ENCODE measurements at regions not wholly inside any gene's neighbourhood (a gene's known extent, or its start where the extent isn't known, plus 50 kb on each side); places are given as distances from the start of the nearest gene placed in this dataset.

DNA sequence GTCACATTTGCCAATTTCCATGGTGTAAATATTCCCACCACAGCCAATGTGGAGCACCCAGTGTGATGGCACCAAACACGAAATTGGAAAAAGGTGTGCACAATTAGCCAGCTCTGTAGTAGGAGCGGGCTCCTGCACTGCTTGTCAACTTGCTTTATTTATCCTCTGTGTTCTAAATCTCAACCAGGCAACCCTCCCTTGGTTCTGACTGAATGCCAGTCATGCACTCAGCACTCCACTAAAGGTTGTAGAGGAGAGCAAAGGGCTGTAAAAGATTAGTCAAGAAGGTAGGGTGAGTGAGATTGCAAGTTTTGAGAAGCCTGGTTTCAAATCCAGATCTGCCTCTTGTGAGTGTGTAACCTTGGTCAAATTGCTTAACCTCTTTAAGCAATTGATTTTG is 71.5 kb upstream of the EGR2 start:
- in situ Hi-C loops (cut with MboI; ENCODE audit: low sequenced_read_pairs), result no loop called here

DNA sequence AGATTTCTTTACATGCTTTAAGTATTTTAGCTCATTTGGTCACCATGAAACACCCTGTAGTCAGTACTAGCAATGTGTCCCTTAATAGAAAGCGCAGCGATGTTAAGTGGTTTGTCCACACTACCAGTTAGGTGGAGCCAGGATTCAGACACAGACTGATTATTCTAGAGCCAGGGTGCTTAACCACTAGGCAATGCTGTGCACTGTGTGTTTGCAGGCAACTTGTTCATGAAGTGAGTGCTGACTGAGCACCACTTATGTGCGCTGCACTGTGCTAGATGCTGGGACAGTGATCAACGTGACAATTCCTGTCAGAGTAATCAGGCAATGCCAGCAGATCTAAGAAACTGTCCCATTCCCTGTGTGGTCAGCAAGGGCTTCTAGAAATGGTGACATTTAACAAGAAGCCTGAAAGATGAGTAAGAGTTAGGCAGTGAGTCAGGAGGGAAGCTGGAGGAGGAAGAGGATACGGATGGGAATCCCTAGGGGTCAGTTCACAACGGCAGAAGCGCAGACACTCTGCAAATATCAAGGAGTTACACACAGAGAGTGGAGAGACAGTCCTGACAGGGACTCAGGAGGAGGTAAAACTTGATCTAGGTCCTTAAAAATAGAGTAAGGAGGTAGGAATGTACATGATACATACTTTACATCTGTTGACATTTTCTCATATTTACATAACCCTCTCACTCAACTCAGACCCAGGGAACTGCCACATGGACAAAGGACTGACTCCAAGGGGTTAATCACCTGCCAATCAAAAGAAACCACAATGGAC is 69.7 kb upstream of the EGR2 start:
- in situ Hi-C loops (cut with MboI; ENCODE audit: low sequenced_read_pairs), result no loop called here

GRCh38 chr10:62880162-62880561 is 64.0 kb upstream of the EGR2 start:
- in situ Hi-C loops (cut with MboI; ENCODE audit: low sequenced_read_pairs), result no loop called here

- in situ Hi-C loops (cut with MboI; ENCODE audit: low sequenced_read_pairs), result loop anchor here (25.0 kb wide), 1 partner anchor 213 kb away; no protein-coding TSS in a partner anchor
Observed at GRCh38 chr10:62873866-62874265, 57.7 kb upstream of the EGR2 start.

- in situ Hi-C loops (cut with MboI; ENCODE audit: low sequenced_read_pairs), result loop anchor here (25.0 kb wide), 1 partner anchor 216 kb away; no protein-coding TSS in a partner anchor
Observed at GRCh38 chr10:62870866-62871265, 54.7 kb upstream of the EGR2 start.

DNA sequence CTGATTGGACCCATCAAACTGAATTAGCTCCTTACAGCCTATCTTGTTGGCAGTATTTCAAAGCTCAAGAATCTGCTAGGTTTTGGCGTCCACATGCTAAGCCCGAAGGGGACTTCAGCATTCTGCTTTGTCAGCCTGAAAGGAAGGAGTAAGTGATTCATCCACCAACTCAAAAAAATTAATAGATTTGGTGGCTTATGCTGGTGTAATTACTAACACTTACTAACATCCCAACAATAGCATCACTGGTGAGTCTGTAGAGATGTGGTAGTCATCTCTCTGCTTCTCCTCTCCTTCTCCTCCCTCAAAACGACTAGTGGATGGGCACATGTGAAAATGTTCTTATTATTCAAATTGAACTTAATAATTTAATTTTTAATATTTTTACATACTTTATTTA is 53.8 kb upstream of the EGR2 start:
- in situ Hi-C loops (cut with MboI; ENCODE audit: low sequenced_read_pairs), result loop anchor here (25.0 kb wide), 1 partner anchor 217 kb away; no protein-coding TSS in a partner anchor

DNA sequence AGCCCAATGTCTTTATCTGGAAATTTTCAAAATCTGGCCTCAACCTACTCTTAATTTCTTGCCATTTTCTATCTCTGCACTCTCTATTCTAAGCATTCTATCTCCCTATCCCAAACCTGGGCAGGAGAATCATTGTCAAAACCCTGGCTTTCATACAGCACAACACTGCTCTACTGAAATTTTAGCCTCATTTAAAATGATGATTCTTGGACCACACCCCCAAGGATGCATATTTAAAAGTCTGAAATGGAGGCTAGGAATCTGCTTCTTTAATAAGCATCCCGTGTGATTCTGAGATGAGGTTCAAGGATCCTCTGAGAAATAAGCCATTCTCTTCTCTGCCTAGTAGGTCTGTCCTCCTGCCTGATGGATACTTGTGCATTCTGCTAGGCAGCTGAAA is 50.8 kb upstream of the EGR2 start:
- in situ Hi-C loops (cut with MboI; ENCODE audit: low sequenced_read_pairs), result loop anchor here (25.0 kb wide), 1 partner anchor 220 kb away; no protein-coding TSS in a partner anchor

DNA sequence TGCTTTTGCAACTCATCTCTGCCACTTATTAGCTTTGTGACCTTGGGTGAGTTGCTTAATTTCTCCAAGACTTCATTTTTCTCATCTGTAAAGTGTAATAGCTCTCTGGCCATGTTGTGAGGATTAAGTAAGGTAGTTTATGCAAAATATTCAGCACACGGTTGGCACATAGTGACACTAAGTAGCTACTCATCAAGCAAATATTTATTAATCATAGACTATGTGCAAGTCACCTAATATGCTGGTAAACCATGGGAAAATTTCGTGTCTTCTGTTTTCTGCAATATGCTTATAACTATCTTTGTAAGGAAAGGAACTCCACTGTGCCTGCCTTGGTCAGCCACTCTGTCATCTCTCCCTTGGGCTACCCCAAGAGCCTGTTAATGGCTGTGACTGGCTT is 50.3 kb upstream of the EGR2 start:
- in situ Hi-C loops (cut with MboI; ENCODE audit: low sequenced_read_pairs), result loop anchor here (25.0 kb wide), 1 partner anchor 221 kb away; no protein-coding TSS in a partner anchor
